ENCODE measurements at regions not wholly inside any gene's neighbourhood (a gene's known extent, or its start where the extent isn't known, plus 50 kb on each side); places are given as distances from the start of the nearest gene placed in this dataset.

- Histone ChIP-seq H3K4me3 (ENCODE audit: low read length in 2 of 2) (no peak overlapping the region), H3K36me3 (ENCODE audit: control insufficient read depth in 2 of 2, insufficient read depth in 2 of 2, low read length in 2 of 2) (no peaks in the 10 kb centered on the region), H3K9ac (ENCODE audit: low read depth in 1 of 2, low read length in 2 of 2) (no peak overlapping the region), H3K27me3 (ENCODE audit: control insufficient read depth in 2 of 2, insufficient read depth in 2 of 2, low read length in 2 of 2) (no peaks in the 10 kb centered on the region), H3K4me1 (ENCODE audit: control insufficient read depth in 2 of 2, insufficient read depth in 2 of 2, low read length in 2 of 2) (no peaks in the 10 kb centered on the region), H3K27ac (ENCODE audit: low read depth in 2 of 2, low read length in 2 of 2) (no peak overlapping the region), H3K9me3 (ENCODE audit: control insufficient read depth in 2 of 2, low read length in 2 of 2) (no peaks in the 10 kb centered on the region)
These were observed 607.5 kb upstream of the AGTR1 start for GRCh38 chr3:148090156-148090555.

- Histone ChIP-seq H3K4me3 (ENCODE audit: low read length in 2 of 2) (no peak overlapping the region), H3K27me3 (ENCODE audit: control insufficient read depth in 2 of 2, insufficient read depth in 2 of 2, low read length in 2 of 2) (no peaks in the 10 kb centered on the region), H3K9me3 (ENCODE audit: control insufficient read depth in 2 of 2, low read length in 2 of 2) (no peaks in the 10 kb centered on the region), H3K9ac (ENCODE audit: low read depth in 1 of 2, low read length in 2 of 2) (no peak overlapping the region), H3K27ac (ENCODE audit: low read depth in 2 of 2, low read length in 2 of 2) (no peak overlapping the region), H3K4me1 (ENCODE audit: control insufficient read depth in 2 of 2, insufficient read depth in 2 of 2, low read length in 2 of 2) (no peaks in the 10 kb centered on the region), H3K36me3 (ENCODE audit: control insufficient read depth in 2 of 2, insufficient read depth in 2 of 2, low read length in 2 of 2) (no peaks in the 10 kb centered on the region)
These were observed 604.9 kb upstream of the AGTR1 start for GRCh38 chr3:148092624-148093347.

- H3K27me3 ChIP-seq (ENCODE audit: control insufficient read depth in 2 of 2, insufficient read depth in 2 of 2, low read length in 2 of 2) = no peaks in the 10 kb centered on the region
- no peaks in the 10 kb centered on the region for H3K9me3 ChIP-seq (ENCODE audit: control insufficient read depth in 2 of 2, low read length in 2 of 2)
- no peak overlapping the region for H3K9ac ChIP-seq (ENCODE audit: low read depth in 1 of 2, low read length in 2 of 2)
- H3K4me1 ChIP-seq (ENCODE audit: control insufficient read depth in 2 of 2, insufficient read depth in 2 of 2, low read length in 2 of 2) = no peaks in the 10 kb centered on the region
- H3K4me3 ChIP-seq (ENCODE audit: low read length in 2 of 2) = no peak overlapping the region
- H3K27ac ChIP-seq (ENCODE audit: low read depth in 2 of 2, low read length in 2 of 2) = no peak overlapping the region
- no peaks in the 10 kb centered on the region for H3K36me3 ChIP-seq (ENCODE audit: control insufficient read depth in 2 of 2, insufficient read depth in 2 of 2, low read length in 2 of 2)
These were observed 604.0 kb upstream of the AGTR1 start for GRCh38 chr3:148093753-148094152.

- Histone ChIP-seq H3K4me1 (ENCODE audit: control insufficient read depth in 2 of 2, insufficient read depth in 2 of 2, low read length in 2 of 2) (no peaks in the 10 kb centered on the region), H3K9ac (ENCODE audit: low read depth in 1 of 2, low read length in 2 of 2) (no peak overlapping the region), H3K9me3 (ENCODE audit: control insufficient read depth in 2 of 2, low read length in 2 of 2) (no peaks in the 10 kb centered on the region), H3K27me3 (ENCODE audit: control insufficient read depth in 2 of 2, insufficient read depth in 2 of 2, low read length in 2 of 2) (no peaks in the 10 kb centered on the region), H3K27ac (ENCODE audit: low read depth in 2 of 2, low read length in 2 of 2) (no peak overlapping the region), H3K36me3 (ENCODE audit: control insufficient read depth in 2 of 2, insufficient read depth in 2 of 2, low read length in 2 of 2) (no peaks in the 10 kb centered on the region), H3K4me3 (ENCODE audit: low read length in 2 of 2) (no peak overlapping the region)
These were observed 601.7 kb upstream of the AGTR1 start for GRCh38 chr3:148095962-148096361.

GRCh38 chr3:148100476-148100875 lies 597.2 kb upstream of the AGTR1 start:
- H3K4me3 ChIP-seq (ENCODE audit: low read length in 2 of 2) = no peak overlapping the region
- H3K27ac ChIP-seq (ENCODE audit: low read depth in 2 of 2, low read length in 2 of 2) = no peak overlapping the region
- H3K9ac ChIP-seq (ENCODE audit: low read depth in 1 of 2, low read length in 2 of 2) = no peak overlapping the region
- H3K4me1 ChIP-seq (ENCODE audit: control insufficient read depth in 2 of 2, insufficient read depth in 2 of 2, low read length in 2 of 2) = no peaks in the 10 kb centered on the region
- H3K9me3 ChIP-seq (ENCODE audit: control insufficient read depth in 2 of 2, low read length in 2 of 2) = no peaks in the 10 kb centered on the region
- H3K27me3 ChIP-seq (ENCODE audit: control insufficient read depth in 2 of 2, insufficient read depth in 2 of 2, low read length in 2 of 2) = no peaks in the 10 kb centered on the region
- H3K36me3 ChIP-seq (ENCODE audit: control insufficient read depth in 2 of 2, insufficient read depth in 2 of 2, low read length in 2 of 2) = no peaks in the 10 kb centered on the region

GRCh38 chr3:148101061-148101460 lies 596.6 kb upstream of the AGTR1 start:
- Histone ChIP-seq H3K4me3 (ENCODE audit: low read length in 2 of 2) (no peak overlapping the region), H3K27ac (ENCODE audit: low read depth in 2 of 2, low read length in 2 of 2) (no peak overlapping the region)

GRCh38 chr3:148102156-148102555 lies 595.5 kb upstream of the AGTR1 start:
- Histone ChIP-seq H3K36me3 (ENCODE audit: control insufficient read depth in 2 of 2, insufficient read depth in 2 of 2, low read length in 2 of 2) (no peaks in the 10 kb centered on the region), H3K27ac (ENCODE audit: low read depth in 2 of 2, low read length in 2 of 2) (no peak overlapping the region), H3K4me3 (ENCODE audit: low read length in 2 of 2) (no peak overlapping the region), H3K9ac (ENCODE audit: low read depth in 1 of 2, low read length in 2 of 2) (no peak overlapping the region), H3K27me3 (ENCODE audit: control insufficient read depth in 2 of 2, insufficient read depth in 2 of 2, low read length in 2 of 2) (no peaks in the 10 kb centered on the region), H3K4me1 (ENCODE audit: control insufficient read depth in 2 of 2, insufficient read depth in 2 of 2, low read length in 2 of 2) (no peaks in the 10 kb centered on the region), H3K9me3 (ENCODE audit: control insufficient read depth in 2 of 2, low read length in 2 of 2) (no peaks in the 10 kb centered on the region)

More at GRCh38 chr3:148101061-148101460, 596.6 kb upstream of the AGTR1 start:
- H3K9me3 ChIP-seq (ENCODE audit: control insufficient read depth in 2 of 2, low read length in 2 of 2) = no peaks in the 10 kb centered on the region
- H3K4me1 ChIP-seq (ENCODE audit: control insufficient read depth in 2 of 2, insufficient read depth in 2 of 2, low read length in 2 of 2) = no peaks in the 10 kb centered on the region
- no peaks in the 10 kb centered on the region for H3K27me3 ChIP-seq (ENCODE audit: control insufficient read depth in 2 of 2, insufficient read depth in 2 of 2, low read length in 2 of 2)
- no peak overlapping the region for H3K9ac ChIP-seq (ENCODE audit: low read depth in 1 of 2, low read length in 2 of 2)
- no peaks in the 10 kb centered on the region for H3K36me3 ChIP-seq (ENCODE audit: control insufficient read depth in 2 of 2, insufficient read depth in 2 of 2, low read length in 2 of 2)

GRCh38 chr3:148106062-148106461 lies 591.6 kb upstream of the AGTR1 start:
- no peaks in the 10 kb centered on the region for H3K9me3 ChIP-seq (ENCODE audit: control insufficient read depth in 2 of 2, low read length in 2 of 2)
- H3K4me1 ChIP-seq (ENCODE audit: control insufficient read depth in 2 of 2, insufficient read depth in 2 of 2, low read length in 2 of 2) = no peaks in the 10 kb centered on the region
- H3K4me3 ChIP-seq (ENCODE audit: low read length in 2 of 2) = no peak overlapping the region
- no peaks in the 10 kb centered on the region for H3K36me3 ChIP-seq (ENCODE audit: control insufficient read depth in 2 of 2, insufficient read depth in 2 of 2, low read length in 2 of 2)
- no peak overlapping the region for H3K9ac ChIP-seq (ENCODE audit: low read depth in 1 of 2, low read length in 2 of 2)
- H3K27ac ChIP-seq (ENCODE audit: low read depth in 2 of 2, low read length in 2 of 2) = no peak overlapping the region
- H3K27me3 ChIP-seq (ENCODE audit: control insufficient read depth in 2 of 2, insufficient read depth in 2 of 2, low read length in 2 of 2) = no peaks in the 10 kb centered on the region

GRCh38 chr3:148126956-148127355 lies 570.7 kb upstream of the AGTR1 start:
- Histone ChIP-seq H3K9me3 (ENCODE audit: control insufficient read depth in 2 of 2, low read length in 2 of 2) (no peaks in the 10 kb centered on the region), H3K4me1 (ENCODE audit: control insufficient read depth in 2 of 2, insufficient read depth in 2 of 2, low read length in 2 of 2) (no peaks in the 10 kb centered on the region), H3K9ac (ENCODE audit: low read depth in 1 of 2, low read length in 2 of 2) (no peak overlapping the region)

GRCh38 chr3:148128136-148128535 lies 569.6 kb upstream of the AGTR1 start:
- no peak overlapping the region for H3K9ac ChIP-seq (ENCODE audit: low read depth in 1 of 2, low read length in 2 of 2)
- no peak overlapping the region for H3K4me3 ChIP-seq (ENCODE audit: low read length in 2 of 2)
- H3K9me3 ChIP-seq (ENCODE audit: control insufficient read depth in 2 of 2, low read length in 2 of 2) = no peaks in the 10 kb centered on the region
- no peaks in the 10 kb centered on the region for H3K4me1 ChIP-seq (ENCODE audit: control insufficient read depth in 2 of 2, insufficient read depth in 2 of 2, low read length in 2 of 2)
- no peaks in the 10 kb centered on the region for H3K27me3 ChIP-seq (ENCODE audit: control insufficient read depth in 2 of 2, insufficient read depth in 2 of 2, low read length in 2 of 2)
- H3K27ac ChIP-seq (ENCODE audit: low read depth in 2 of 2, low read length in 2 of 2) = no peak overlapping the region
- no peaks in the 10 kb centered on the region for H3K36me3 ChIP-seq (ENCODE audit: control insufficient read depth in 2 of 2, insufficient read depth in 2 of 2, low read length in 2 of 2)

More at GRCh38 chr3:148126956-148127355, 570.7 kb upstream of the AGTR1 start:
- Histone ChIP-seq H3K27ac (ENCODE audit: low read depth in 2 of 2, low read length in 2 of 2) (no peak overlapping the region), H3K4me3 (ENCODE audit: low read length in 2 of 2) (no peak overlapping the region), H3K36me3 (ENCODE audit: control insufficient read depth in 2 of 2, insufficient read depth in 2 of 2, low read length in 2 of 2) (no peaks in the 10 kb centered on the region), H3K27me3 (ENCODE audit: control insufficient read depth in 2 of 2, insufficient read depth in 2 of 2, low read length in 2 of 2) (no peaks in the 10 kb centered on the region)

All from mucosa of rectum (tissue), 2 donors.